Adipocyte (in vitro differentiated cells): ENCODE measurements at regions not wholly inside any gene's neighbourhood (a gene's known extent, or its start where the extent isn't known, plus 50 kb on each side); places are given as distances from the start of the nearest gene placed in this dataset.
"Not testable (repeated sequence)": the region's sequence is repeated elsewhere in the genome, so short reads cannot be mapped to it uniquely, and the experiment has no call there.

Experiments
- DNase-seq: peaks from one replicate; pipeline ENCODE4 v3.0.0-alpha.2; 2015; ENCODE audit warnings: low read depth
- H3K27me3 ChIP-seq: replicated peaks from 2 replicates; pipeline ENCODE4 v1.7.0; 2013; ENCODE audit warnings: mild to moderate bottlenecking, low read length, moderate library complexity; ENCODE audit not compliant: control insufficient read depth, insufficient read depth
- H3K36me3 ChIP-seq: 2 replicates; pipeline ENCODE4 v1.7.0; 2013; ENCODE audit warnings: low read length, mild to moderate bottlenecking, moderate library complexity; ENCODE audit not compliant: control insufficient read depth, insufficient read depth, severe bottlenecking
- H3K4me1 ChIP-seq: 2 replicates; pipeline ENCODE4 v1.7.0; 2013; ENCODE audit warnings: mild to moderate bottlenecking, low read length, moderate library complexity; ENCODE audit not compliant: control insufficient read depth, insufficient read depth
- H3K4me3 ChIP-seq: 2 replicates; pipeline ENCODE4 v1.7.0; 2013; ENCODE audit warnings: mild to moderate bottlenecking, low read length, moderate library complexity
- H3K9ac ChIP-seq: 2 replicates; pipeline ENCODE4 v1.7.0; 2013; ENCODE audit warnings: mild to moderate bottlenecking, low read length, moderate library complexity
- H3K9me3 ChIP-seq: 2 replicates; pipeline ENCODE4 v1.7.0; 2013; ENCODE audit warnings: mild to moderate bottlenecking, low read length, moderate library complexity; ENCODE audit not compliant: control insufficient read depth

GRCh38 chr2:145399131-145399530 is 879.2 kb upstream of the ZEB2 start:
- no peak for DNase-seq
- H3K4me1 ChIP-seq: no peaks in the 10 kb centered on the region
- H3K4me3 ChIP-seq: no peak overlapping the region
- H3K9me3 ChIP-seq: no peaks in the 10 kb centered on the region
- H3K27me3 ChIP-seq: no peaks in the 10 kb centered on the region
- no peak overlapping the region for H3K9ac ChIP-seq
- H3K36me3 ChIP-seq: no peaks in the 10 kb centered on the region

GRCh38 chr2:145394181-145394580 is 874.3 kb upstream of the ZEB2 start:
- no peaks in the 10 kb centered on the region for H3K36me3 ChIP-seq
- H3K27me3 ChIP-seq: no peaks in the 10 kb centered on the region
- H3K9ac ChIP-seq: no peak overlapping the region
- H3K4me3 ChIP-seq: no peak overlapping the region
- no peaks in the 10 kb centered on the region for H3K9me3 ChIP-seq
- no peak for DNase-seq
- no peaks in the 10 kb centered on the region for H3K4me1 ChIP-seq

GRCh38 chr2:145386973-145387372 is 867.1 kb upstream of the ZEB2 start:
- Histone ChIP-seq H3K27me3 (no peaks in the 10 kb centered on the region), H3K9me3 (no peaks in the 10 kb centered on the region), H3K4me3 (no peak overlapping the region), H3K4me1 (no peaks in the 10 kb centered on the region), H3K36me3 (no peaks in the 10 kb centered on the region), H3K9ac (no peak overlapping the region)
- DNase-seq: no peak

- H3K36me3 ChIP-seq: no peaks in the 10 kb centered on the region
- no peak overlapping the region for H3K9ac ChIP-seq
- no peak overlapping the region for H3K4me3 ChIP-seq
- H3K4me1 ChIP-seq: peaks cover 5% of the 10 kb centered on the region
- H3K9me3 ChIP-seq: no peaks in the 10 kb centered on the region
- no peaks in the 10 kb centered on the region for H3K27me3 ChIP-seq
- DNase-seq: peak; percentile 21
These were observed 864.0 kb upstream of the ZEB2 start for GRCh38 chr2:145383961-145384360.

GRCh38 chr2:145380436-145381017 is 860.6 kb upstream of the ZEB2 start:
- H3K36me3 ChIP-seq: no peaks in the 10 kb centered on the region
- peaks cover 5% of the 10 kb centered on the region for H3K4me1 ChIP-seq
- no peaks in the 10 kb centered on the region for H3K27me3 ChIP-seq
- H3K9me3 ChIP-seq: no peaks in the 10 kb centered on the region
- no peak overlapping the region for H3K4me3 ChIP-seq
- DNase-seq: peak; percentile 74
- H3K9ac ChIP-seq: no peak overlapping the region

- no peak for DNase-seq
- Histone ChIP-seq H3K9ac (no peak overlapping the region), H3K36me3 (no peaks in the 10 kb centered on the region), H3K4me1 (peaks cover 5% of the 10 kb centered on the region), H3K9me3 (no peaks in the 10 kb centered on the region), H3K4me3 (no peak overlapping the region), H3K27me3 (no peaks in the 10 kb centered on the region)
These were observed 860.0 kb upstream of the ZEB2 start for GRCh38 chr2:145379934-145380333.

- Histone ChIP-seq H3K36me3 (no peaks in the 10 kb centered on the region), H3K4me1 (no peaks in the 10 kb centered on the region), H3K4me3 (no peak overlapping the region), H3K9me3 (no peaks in the 10 kb centered on the region), H3K27me3 (no peaks in the 10 kb centered on the region), H3K9ac (no peak overlapping the region)
- DNase-seq: no peak
These were observed 854.2 kb upstream of the ZEB2 start for GRCh38 chr2:145374165-145374564.

- H3K4me3 ChIP-seq, H3K9me3 ChIP-seq, H3K9ac ChIP-seq, H3K36me3 ChIP-seq, H3K4me1 ChIP-seq, H3K27me3 ChIP-seq, DNase-seq: not testable (repeated sequence)
These were observed 847.4 kb upstream of the ZEB2 start for GRCh38 chr2:145367334-145367733.

GRCh38 chr2:145366341-145366740 is 846.4 kb upstream of the ZEB2 start:
- no peak overlapping the region for H3K9ac ChIP-seq
- H3K36me3 ChIP-seq: no peaks in the 10 kb centered on the region
- H3K27me3 ChIP-seq: no peaks in the 10 kb centered on the region
- no peak overlapping the region for H3K4me3 ChIP-seq
- no peaks in the 10 kb centered on the region for H3K9me3 ChIP-seq
- DNase-seq: no peak
- no peaks in the 10 kb centered on the region for H3K4me1 ChIP-seq

GRCh38 chr2:145360129-145360790 is 840.3 kb upstream of the ZEB2 start:
- H3K4me3 ChIP-seq: no peak overlapping the region
- peaks cover 6% of the 10 kb centered on the region for H3K4me1 ChIP-seq
- no peaks in the 10 kb centered on the region for H3K27me3 ChIP-seq
- no peaks in the 10 kb centered on the region for H3K36me3 ChIP-seq
- DNase-seq: peak; percentile 25
- no peak overlapping the region for H3K9ac ChIP-seq
- no peaks in the 10 kb centered on the region for H3K9me3 ChIP-seq

GRCh38 chr2:145359561-145359960 is 839.6 kb upstream of the ZEB2 start:
- H3K9me3 ChIP-seq: no peaks in the 10 kb centered on the region
- H3K27me3 ChIP-seq: no peaks in the 10 kb centered on the region
- H3K9ac ChIP-seq: no peak overlapping the region
- peaks cover 6% of the 10 kb centered on the region for H3K4me1 ChIP-seq
- DNase-seq: no peak
- no peak overlapping the region for H3K4me3 ChIP-seq
- no peaks in the 10 kb centered on the region for H3K36me3 ChIP-seq

- Histone ChIP-seq H3K9ac (no peak overlapping the region), H3K4me1 (peaks cover 6% of the 10 kb centered on the region), H3K9me3 (no peaks in the 10 kb centered on the region), H3K4me3 (no peak overlapping the region), H3K27me3 (no peaks in the 10 kb centered on the region), H3K36me3 (no peaks in the 10 kb centered on the region)
- DNase-seq: peak; percentile 30
These were observed 836.1 kb upstream of the ZEB2 start for GRCh38 chr2:145356056-145356455.
